Stimulated activated CD4-positive, alpha-beta T cell treated with anti-CD3 and anti-CD28 coated beads, Interleukin-15, amount 100 ng/mL, for 1 hour (primary cell): ENCODE measurements at regions not wholly inside any gene's neighbourhood (a gene's known extent, or its start where the extent isn't known, plus 50 kb on each side); places are given as distances from the start of the nearest gene placed in this dataset.
"Not testable (repeated sequence)": the region's sequence is repeated elsewhere in the genome, so short reads cannot be mapped to it uniquely, and the experiment has no call there.

Experiments used
- DNase-seq, 2 donors: peaks; one replicate each; pipeline ENCODE4 v3.0.0-alpha.2; 2020; ENCODE audit warnings: low read depth in 1 of 2, low spot score in 1 of 2

GRCh38 chr6:6998194-6998569 lies 109.6 kb upstream of the RREB1 start:
- no peak for DNase-seq

DNA sequence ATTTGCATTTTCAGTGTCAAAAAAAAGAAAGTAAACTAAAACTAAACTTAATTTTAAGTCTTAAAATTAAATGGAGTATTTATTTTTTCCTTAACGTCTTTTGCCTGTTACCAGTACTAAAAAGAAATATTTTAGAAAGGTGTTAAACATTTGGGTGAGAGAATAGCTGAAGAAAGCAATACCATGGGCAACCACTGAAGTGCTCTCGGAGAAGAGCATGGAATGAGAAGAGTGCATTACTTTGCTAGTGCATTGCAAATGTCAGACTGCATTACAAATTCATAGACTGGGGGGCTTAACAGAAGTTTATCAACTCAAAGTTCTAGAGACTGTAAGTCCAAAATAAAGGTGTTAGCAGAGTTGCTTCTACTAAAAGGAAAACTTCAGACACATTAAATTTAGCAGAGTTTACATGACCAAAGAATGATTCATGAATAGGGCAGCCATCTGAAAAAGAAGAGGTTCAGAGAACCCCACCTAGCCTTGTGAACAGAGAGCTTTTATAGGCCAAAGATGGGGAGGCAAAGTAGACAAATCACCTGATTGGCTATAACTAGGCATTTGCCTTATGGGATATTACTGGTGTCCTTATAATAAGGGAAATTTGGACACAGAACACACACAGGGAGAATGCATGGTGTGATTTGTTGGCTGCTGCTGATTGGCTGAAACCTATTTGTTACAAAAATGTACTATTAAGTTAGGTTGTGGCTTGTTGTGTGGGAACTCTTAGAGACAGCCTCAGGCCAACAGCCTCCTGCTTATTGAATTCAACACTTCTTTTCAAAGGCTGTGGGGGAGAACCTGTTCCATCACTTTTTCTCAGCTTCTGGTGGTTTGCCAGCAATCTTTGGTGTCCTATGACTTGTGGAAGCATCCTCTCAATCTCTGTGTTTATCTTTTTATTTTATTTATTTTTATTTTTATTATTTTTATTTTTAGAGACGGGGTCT lies 106.7 kb upstream of the RREB1 start:
- no peak for DNase-seq

DNA sequence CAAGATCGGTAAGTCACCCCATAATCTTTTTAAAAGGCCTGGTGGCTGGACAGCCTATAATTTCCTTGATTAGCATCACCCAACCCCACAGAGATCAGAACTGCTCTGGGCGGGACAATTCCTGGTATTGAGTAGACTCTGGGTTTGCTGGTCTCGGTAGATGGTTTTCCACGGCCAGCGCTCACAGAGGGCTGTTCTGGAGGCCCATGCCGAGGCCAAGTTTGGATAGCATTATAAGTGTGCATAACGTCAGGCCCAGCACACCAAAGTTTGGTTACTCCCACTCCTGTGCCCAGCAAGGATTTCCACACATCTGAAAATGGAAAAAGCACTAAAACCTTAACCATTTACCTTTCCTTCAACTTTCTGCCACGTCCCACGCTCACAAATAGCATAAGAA lies 104.7 kb upstream of the RREB1 start:
- DNase-seq = no peak

DNA sequence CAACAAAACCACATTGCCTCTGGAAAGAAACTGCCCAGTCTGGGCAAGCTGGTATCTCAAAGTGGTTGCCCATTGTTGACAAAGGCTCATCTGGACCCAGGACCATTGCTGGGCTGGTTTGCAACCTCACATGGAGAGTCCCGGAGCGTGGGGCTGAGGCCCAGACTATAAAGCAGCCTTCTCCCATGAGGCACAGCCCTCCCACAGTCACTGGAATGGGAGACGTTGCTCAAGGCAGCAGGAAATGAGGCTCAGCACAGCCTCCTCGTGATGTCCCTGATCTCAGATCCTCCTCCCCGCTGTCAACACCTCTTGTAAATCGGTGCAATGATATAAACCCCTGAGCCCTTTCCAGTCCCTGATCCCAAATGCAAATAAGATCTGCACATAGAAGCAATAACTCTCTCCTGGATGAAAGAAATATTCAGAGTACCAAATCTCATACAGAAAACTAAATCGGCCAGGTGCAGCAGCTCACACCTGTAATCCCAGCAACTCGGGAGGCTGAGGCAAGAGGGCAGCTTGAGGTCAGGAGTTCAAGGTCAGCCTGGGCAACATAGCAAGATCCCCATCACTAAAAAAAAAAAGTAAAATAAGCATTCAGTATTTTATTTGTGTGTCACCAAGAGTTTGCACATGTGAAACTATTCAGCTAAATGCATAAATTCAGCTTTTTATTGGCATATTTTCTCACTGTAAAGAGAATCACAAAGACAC lies 103.0 kb upstream of the RREB1 start:
- DNase-seq = no peak

DNA sequence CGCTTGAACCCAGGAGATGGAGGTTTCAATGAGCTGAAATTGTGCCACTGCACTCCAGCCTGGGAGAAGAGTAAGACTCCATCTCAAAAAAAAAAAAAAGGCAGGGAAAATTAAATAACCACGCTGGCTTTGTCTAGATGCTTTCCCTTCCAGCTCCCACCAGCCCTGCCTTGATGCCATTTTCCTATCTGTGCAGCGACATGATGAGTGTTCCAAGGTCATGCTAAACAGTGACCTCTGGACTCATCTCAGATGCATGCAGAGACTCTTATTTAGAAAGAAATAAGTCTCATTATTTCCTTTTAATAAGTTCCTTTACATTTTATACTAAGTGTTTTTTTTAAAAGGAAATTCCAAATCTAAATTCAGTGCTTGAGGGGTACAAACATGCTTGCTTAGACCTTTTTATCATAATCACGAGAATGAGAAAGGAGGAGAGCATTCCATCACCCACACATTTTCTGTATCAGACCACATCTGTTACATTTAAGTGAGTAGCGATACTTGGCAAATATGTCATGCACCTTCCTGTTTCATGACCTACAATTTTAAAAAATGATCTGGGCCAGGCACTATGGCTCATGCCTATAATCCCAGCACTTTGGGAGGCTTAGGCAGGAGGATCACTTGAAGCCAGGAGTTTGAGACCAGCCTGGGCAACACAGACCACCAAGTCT lies 101.1 kb upstream of the RREB1 start:
- DNase-seq = no peak

DNA sequence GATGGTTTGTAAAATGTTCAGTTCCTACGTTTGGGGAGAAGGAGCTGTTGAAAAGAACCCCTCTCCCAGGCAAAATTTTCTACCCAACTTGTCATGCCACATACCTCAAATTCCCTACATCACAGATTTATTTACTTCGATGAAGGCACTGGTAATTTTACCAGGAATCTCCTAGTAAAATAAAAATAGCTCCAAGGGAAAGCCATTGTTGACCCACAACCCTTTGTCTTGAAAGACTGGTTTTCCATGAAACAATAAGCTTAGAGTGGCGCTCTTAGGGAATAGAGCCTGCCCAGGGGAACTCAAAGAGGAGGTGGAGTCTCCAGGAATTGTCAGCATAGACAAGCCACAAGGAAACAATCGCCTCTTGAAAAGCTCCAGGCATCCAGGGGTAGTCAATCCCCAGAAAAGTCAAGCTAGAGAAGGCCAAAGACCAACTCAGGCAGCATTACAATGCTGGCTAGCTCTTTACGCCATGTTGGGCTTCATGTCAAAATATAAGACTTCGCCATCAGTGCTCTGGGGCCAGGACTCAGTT lies 99.2 kb upstream of the RREB1 start:
- DNase-seq = no peak

DNA sequence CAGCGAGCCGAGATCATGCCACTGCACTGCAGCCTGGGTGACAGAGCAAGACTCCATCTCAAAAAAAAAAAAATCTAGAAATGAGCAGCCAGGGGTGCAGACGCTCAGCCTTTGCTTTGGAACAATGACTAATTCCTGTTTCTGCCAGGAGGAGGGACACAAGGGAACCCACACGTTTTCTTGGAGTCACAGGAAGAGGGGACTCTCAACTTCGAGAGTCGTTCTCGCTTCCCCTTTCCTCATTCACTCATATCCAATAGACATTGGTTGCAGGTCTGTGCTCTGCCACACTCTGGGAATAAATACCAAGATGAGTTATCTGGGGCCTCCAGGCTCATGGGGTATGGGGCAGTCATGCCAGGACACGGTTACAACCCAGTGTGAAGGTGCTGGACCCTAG lies 91.5 kb upstream of the RREB1 start:
- DNase-seq = no peak

- DNase-seq = no peak
Measured at GRCh38 chr6:7021301-7021700, 86.5 kb upstream of the RREB1 start.

- DNase-seq = no peak
Measured at GRCh38 chr6:7025861-7026260, 81.9 kb upstream of the RREB1 start.

DNA sequence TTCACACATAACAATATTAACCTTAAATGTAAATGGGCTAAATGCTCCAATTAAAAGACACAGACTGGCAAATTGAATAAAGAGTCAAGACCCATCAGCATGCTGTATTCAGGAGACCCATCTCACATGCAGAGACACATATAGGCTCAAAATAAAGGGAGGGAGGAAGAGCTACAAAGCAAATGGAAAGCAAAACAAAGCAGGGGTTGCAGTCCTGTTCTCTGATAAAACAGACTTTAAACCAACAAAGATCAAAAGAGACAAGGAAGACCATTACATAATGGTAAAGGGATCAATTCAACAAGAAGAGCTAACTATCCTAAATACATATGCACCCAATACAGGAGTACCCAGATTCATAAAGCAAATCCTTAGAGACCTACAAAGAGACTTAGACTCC lies 78.8 kb upstream of the RREB1 start:
- not testable (repeated sequence) for DNase-seq

GRCh38 chr6:7030968-7031367 lies 76.8 kb upstream of the RREB1 start:
- not testable (repeated sequence) for DNase-seq

- DNase-seq = no peak
Measured at GRCh38 chr6:7033202-7033601, 74.6 kb upstream of the RREB1 start.

DNA sequence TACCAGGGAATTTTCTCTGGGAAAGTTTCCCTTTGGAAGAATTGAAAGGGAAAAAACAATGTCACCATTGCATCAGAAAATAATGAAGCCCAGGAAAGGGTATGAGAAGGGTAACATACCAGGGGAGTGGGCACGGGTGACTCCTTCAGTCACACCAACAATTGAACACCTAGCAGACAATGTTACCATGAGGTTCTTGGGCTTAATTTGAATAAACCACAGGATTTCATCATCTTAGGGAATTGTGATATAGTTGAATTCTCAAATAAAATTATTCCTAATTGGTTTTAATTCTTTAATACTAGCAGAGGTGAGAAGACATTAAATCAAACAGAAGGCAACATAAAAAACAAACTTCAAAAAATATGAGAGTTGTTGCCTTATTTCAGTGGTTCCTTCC lies 73.7 kb upstream of the RREB1 start:
- no peak for DNase-seq

DNA sequence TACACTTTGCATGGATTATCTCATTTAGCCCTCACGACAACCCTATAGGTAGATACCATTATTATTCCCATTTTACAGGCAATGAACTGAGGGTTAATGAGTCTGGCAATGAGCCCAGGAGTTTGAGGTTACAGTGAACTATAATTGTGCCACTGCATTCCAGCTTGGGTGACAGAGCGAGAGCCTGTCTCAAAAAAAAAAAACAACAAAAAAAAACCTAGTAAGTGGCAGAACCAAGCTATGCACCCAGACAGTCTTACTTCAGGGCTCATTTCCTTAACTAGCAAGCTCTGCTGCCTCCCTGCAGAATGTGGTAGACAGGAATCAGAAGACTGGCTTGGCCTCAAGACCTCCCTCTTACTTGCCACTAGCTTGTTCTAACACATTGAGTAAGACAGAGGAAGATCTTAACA lies 71.9 kb upstream of the RREB1 start:
- DNase-seq = no peak

DNA sequence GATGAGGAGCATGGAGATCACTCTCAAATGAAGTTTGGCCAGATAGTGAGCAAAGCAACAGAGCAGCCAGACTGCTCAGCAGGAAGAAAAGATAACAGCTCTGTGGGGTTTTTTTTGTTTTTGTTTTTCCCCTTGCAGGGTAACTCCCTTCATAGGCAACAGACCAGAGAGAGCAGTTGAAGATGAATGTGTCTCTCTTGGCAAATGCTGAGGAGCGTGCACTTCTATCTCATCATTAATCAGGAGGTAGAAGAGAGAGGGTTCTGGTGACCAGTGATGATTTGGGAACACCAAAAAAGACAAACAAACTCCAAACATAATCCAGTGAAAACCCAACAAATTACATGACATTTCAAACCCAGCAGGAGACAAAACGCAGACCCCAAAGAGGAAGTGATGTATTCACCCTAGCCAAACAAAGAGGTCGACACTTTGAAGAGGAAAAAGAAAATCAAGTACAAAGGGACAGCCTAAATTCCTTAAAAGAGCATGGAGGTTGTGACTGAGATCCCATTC lies 66.2 kb upstream of the RREB1 start:
- DNase-seq = no peak

GRCh38 chr6:7042056-7042653 lies 65.6 kb upstream of the RREB1 start:
- DNase-seq = no peak

GRCh38 chr6:7042654-7043545 lies 64.9 kb upstream of the RREB1 start:
- no peak for DNase-seq

GRCh38 chr6:7045331-7045730 lies 62.4 kb upstream of the RREB1 start:
- no peak for DNase-seq

GRCh38 chr6:7045746-7046145 lies 62.0 kb upstream of the RREB1 start:
- no peak for DNase-seq

GRCh38 chr6:7047128-7047527 lies 60.6 kb upstream of the RREB1 start:
- DNase-seq = no peak
